NCI-H2107 treated with DMSO at 0.1 percent for 48 hours (cell line): ENCODE measurements at regions not wholly inside any gene's neighbourhood (a gene's known extent, or its start where the extent isn't known, plus 50 kb on each side); places are given as distances from the start of the nearest gene placed in this dataset.

ENCODE experiments used
- DNase-seq: peaks from one replicate; lab custom pipeline; 2025; ENCODE audit not compliant: unreplicated experiment; lab: John Stamatoyannopoulos, UW

DNA sequence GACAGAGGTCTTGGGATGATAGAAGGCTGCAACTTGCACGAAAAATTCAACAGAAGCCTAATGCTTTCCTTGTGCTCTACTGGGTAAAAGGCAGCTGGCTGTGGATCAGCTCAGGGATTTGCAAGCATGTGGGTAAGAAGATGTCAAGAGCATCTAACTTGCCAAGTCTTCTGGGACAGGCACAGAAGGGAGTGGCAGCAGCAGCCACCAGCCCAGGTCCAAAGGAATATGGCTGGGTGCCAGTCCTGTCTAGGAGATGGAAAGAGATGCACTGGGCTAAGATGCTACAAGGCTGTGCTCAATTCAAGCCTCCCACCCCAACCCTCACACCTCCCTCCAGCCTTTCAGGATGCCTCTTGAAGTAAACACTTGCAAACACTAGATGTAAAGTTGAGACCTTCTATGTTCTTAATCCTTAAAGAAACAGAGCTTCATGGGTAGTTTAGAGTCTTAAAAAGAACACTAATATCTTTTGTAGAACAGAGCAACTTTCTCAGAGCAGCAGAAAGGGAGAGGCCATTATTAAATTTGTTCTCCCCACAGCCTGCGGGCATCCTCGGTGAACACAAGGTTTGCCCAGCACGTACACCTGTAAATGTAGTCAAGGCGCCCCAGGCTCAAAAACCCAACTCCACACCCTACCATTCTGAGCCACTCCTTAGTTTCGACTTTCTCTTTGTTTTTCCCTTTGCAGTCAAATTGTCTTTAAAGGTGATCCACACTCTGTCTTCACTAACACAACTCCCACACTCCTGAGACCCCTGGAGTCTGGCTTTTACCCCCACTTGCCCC is 64.6 kb upstream of the BCAR3 start:
- DNase-seq = no peak

GRCh38 chr1:93744299-93744988 is 62.8 kb upstream of the BCAR3 start:
- no peak for DNase-seq

DNA sequence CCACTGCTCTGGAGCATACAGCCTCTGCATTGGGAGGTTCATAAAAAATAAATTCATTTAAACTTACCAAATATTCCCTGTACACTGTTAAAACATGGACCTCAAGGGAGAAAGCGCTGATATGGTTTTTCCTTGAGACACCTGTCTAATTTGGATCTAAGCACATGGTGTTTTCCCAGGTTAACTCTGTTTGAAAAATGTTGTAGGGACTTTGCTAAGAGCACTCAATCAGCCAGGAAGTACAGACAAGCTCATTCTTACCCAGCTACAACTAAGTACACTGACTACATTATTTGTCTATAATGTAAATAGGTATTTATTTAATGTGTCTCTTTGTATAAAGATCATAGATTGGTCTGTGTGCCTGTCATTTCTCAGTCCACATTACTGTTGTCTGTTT is 61.8 kb upstream of the BCAR3 start:
- no peak for DNase-seq

DNA sequence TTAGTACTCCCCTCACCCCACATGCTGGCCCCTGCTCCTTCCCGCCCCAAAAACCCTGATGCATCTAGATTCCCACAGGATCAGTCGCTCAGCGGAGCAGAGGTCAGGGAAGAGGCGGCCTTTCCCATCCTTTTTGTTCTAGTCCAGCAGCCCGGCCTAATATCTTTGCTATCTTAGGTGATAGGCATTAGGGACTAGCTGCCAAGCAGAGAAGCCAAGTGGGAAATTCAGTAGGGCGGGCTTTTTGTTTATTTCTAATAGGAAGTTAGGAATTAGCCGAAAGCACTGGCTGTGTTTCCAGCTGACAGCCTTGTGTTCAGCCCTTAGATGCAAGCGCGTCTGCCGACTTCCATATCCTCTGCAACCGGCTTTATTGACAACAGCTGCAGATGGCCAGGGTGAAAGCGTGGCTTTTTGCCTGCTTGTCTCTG is 59.0 kb upstream of the BCAR3 start:
- DNase-seq = no peak

DNA sequence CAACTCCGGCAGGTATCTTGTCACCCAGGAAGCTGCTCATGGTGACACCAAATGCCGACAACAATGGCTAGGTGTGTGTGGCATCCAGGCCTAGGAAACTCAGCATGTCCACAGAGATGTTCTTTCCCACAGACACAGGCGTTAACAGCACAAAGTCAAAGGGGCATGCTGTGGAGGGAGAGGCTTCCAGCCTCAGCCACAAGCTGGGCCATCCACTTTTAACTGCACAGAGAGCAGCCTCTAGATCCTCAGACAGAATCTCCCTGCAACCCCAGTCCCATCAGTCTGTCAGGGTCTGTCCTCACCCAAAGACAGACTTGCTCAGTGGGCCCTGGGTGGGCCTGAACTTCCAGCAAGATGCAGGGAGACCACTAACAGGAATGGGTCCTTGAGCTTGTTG is 58.5 kb upstream of the BCAR3 start:
- DNase-seq = no peak

DNA sequence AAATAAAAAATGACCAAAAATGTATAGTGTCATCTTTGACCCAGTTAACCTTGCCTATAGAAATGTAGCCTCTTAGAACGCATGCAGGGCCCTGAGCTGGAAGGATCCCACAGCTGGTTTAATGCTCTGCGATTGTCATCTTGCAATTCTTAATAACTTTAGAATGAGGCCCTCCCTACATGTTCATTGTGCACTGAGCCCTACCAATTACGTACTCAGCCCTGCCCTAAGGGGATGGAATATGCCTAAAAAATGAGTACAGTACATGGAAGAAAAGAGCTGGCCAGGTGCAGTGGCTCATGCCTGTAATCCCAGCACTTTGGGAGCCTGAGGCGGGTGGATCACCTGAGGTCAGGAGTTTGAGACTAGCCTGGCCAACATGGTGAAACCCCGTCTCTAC is 57.8 kb upstream of the BCAR3 start:
- no peak for DNase-seq

- no peak for DNase-seq
Measured at GRCh38 chr1:93738926-93739325, 57.3 kb upstream of the BCAR3 start.

DNA sequence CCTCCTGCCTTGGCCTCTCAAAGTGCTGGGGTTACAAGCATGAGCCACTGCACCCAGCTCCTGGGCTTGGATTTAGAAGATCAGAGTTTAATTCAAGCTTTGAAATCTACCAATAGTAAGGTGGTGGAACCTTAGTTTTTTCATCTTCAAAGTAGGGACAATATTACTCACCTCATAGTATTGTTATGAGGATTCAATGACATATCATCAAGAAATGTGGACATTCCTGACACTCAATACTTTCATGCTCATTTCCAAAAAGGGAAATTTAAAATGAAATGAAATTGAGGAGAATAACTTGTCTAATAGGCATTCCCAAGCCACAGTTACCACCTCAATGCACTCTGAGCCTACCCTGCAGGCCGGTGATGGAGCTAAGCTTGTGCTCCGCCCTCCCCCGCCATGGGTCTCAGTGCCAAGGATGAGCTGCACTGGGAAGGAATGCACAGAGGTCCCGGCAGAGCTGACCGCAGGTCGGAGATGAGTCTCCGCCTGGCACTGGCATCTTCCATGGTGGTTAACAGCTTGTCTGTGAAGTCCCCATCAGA is 56.5 kb upstream of the BCAR3 start:
- no peak for DNase-seq

- no peak for DNase-seq
Measured at GRCh38 chr1:93735722-93736121, 54.1 kb upstream of the BCAR3 start.

- DNase-seq = no peak
Measured at GRCh38 chr1:93734999-93735398, 53.4 kb upstream of the BCAR3 start.

DNA sequence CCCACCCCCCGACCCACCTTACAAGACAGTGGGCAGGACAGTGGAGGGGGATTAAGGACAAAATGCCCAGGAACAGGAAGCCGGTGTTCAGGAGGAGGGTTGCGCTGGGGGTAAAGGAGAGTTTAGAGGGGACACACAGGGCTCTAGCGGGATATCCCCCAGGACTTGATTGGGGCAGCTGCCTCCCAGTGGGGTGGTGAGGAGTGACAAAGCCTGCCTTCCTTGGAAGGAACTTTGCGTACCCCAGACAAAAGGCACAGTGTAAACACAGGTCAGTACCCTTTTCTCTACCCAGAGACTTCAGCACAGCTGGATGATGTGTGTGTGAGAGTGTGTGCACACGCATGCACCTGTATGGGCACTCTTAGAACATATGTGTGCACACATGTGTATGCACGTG is 51.7 kb upstream of the BCAR3 start:
- no peak for DNase-seq

DNA sequence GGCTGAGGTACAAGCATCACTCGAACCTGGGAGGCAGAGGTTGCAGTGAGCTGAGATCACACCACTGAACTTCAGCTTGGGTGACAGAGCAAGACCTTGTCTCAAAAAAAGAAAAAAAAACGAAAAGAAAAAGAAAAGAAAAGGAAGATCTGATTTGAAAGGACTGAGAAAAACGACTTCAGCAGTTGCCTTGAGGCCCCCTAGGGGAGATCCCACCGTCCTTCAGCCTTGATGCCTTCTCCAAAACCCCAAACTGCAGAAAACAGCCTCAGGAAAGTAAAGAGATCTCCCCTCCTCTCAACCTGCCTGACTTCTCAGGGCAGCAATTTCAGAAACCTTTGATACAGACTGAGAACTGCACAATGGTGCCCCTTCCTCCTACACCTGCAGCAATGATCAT is 50.9 kb upstream of the BCAR3 start:
- no peak for DNase-seq
